Mucosa of descending colon (tissue), 3 donors: ENCODE measurements at regions not wholly inside any gene's neighbourhood (a gene's known extent, or its start where the extent isn't known, plus 50 kb on each side); places are given as distances from the start of the nearest gene placed in this dataset.
"Not testable (repeated sequence)": the region's sequence is repeated elsewhere in the genome, so short reads cannot be mapped to it uniquely, and the experiment has no call there.

Experiments used
- ATAC-seq: fragments of 200-7000 bp; cut with Tn5 transposase; one replicate; pipeline ENCODE4 v1.9.1; 2020; ENCODE audit warnings: mild to moderate bottlenecking, moderate library complexity
- DNase-seq, 3 donors: peaks; one replicate each; pipeline ENCODE4 v3.0.0-alpha.2; 2020
- H3K36me3 ChIP-seq: fragments of 200-600 bp; one replicate; pipeline ENCODE4 v1.8.0; 2021; ENCODE audit warnings: low read depth, mild to moderate bottlenecking
- H3K4me1 ChIP-seq: fragments of 200-600 bp; one replicate; pipeline ENCODE4 v1.8.0; 2021; ENCODE audit warnings: low read depth, mild to moderate bottlenecking
- H3K4me3 ChIP-seq: fragments of 200-600 bp; one replicate; pipeline ENCODE4 v1.8.0; 2021; ENCODE audit warnings: mild to moderate bottlenecking
- H3K9me3 ChIP-seq: fragments of 200-600 bp; one replicate; pipeline ENCODE4 v1.8.0; 2021; ENCODE audit warnings: mild to moderate bottlenecking
- intact Hi-C, 2 donors: fragments of 100-400 bp; cut with DNase I in 1 of 2; cut with micrococcal nuclease in 1 of 2; formaldehyde crosslinking; loops; one replicate each; pipeline versions ENCODE4 v1.11.0 to v1.11.1; 2022; cut with DNase I, micrococcal nuclease
- TF ChIP-seq, protein P1 (sequence below): fragments of 200-600 bp; IDR thresholded peaks from one replicate; pipeline ENCODE4 v1.8.0; 2022; ENCODE audit warnings: antibody characterized with exemption, mild to moderate bottlenecking
- donor health status: DM: no; HTN: no; CAD: no; lungs with moderate emphysema.
- donor health status: DM: no; HTN: no; CAD: no.
- donor health status: DM: no; HTN: yes; CAD: no.

DNA sequence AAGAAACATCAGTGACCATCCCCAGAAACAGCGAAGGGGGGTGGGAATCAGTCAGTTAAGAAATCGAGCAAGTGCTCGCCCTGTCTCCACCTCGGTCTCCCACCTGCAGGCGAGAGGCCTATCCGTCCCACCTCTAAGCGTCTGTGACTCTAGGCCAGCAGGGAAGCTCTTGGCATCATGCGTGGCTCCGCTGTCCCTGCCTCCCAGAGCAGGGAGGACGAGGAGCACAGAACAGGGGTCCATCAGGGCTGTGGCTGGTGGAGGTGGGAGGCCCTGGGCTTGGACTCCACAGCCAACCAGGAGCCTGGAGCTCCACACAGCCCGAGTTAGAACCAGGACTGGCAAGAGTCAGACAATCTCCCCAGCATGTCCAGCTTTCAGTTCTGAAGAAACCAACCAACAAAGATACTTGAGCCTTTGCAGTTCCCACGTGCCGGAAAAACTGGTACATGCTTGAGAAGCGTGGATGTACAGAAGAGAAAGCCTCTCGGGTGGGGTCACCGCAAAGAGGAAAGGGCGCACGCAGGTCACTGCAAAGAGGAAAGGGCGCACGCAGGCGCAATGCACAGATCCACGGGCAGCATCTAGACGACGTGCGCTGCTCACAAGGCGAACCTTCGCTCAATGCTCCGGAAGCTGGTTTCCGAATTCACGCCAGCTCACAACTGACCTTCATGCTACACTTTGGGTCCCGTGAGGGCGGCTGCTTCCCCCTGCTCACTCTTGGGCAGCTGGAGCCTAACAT, 104.5 kb upstream of the ALKAL2 start:
- no peak for DNase-seq
- no peak overlapping the region for H3K4me3 ChIP-seq
- H3K9me3 ChIP-seq: no peaks in the 10 kb centered on the region
- TF ChIP-seq, protein P1, sequence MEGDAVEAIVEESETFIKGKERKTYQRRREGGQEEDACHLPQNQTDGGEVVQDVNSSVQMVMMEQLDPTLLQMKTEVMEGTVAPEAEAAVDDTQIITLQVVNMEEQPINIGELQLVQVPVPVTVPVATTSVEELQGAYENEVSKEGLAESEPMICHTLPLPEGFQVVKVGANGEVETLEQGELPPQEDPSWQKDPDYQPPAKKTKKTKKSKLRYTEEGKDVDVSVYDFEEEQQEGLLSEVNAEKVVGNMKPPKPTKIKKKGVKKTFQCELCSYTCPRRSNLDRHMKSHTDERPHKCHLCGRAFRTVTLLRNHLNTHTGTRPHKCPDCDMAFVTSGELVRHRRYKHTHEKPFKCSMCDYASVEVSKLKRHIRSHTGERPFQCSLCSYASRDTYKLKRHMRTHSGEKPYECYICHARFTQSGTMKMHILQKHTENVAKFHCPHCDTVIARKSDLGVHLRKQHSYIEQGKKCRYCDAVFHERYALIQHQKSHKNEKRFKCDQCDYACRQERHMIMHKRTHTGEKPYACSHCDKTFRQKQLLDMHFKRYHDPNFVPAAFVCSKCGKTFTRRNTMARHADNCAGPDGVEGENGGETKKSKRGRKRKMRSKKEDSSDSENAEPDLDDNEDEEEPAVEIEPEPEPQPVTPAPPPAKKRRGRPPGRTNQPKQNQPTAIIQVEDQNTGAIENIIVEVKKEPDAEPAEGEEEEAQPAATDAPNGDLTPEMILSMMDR: no peak
- H3K4me1 ChIP-seq: no peaks in the 10 kb centered on the region
- no peak for ATAC-seq
- no peaks in the 10 kb centered on the region for H3K36me3 ChIP-seq
- intact Hi-C loops: no loop called here

DNA sequence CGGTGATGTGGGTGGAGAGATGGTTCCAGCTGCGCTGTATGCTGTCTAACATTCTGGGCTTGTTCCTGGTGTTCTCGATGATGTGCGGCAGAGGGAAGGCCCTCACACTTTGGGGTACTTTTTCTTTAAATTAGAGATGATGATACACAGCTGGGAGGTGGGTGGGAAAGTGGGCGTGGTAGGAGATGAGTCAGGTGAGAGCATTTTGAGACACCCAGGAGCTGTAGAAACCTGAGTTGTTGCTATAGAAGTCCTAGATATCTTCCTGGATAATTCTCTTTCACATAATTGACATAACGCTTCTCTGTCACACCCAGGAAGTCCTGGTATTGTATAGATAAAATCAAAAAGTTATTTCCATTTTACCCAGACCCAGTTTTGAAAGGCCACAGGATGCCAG, 103.8 kb upstream of the ALKAL2 start:
- Histone ChIP-seq H3K36me3 (no peaks in the 10 kb centered on the region), H3K4me3 (no peak overlapping the region), H3K4me1 (no peaks in the 10 kb centered on the region), H3K9me3 (no peaks in the 10 kb centered on the region)
- TF ChIP-seq, protein P1: no peak
- no peak for ATAC-seq
- intact Hi-C loops: no loop called here
- no peak for DNase-seq

DNA sequence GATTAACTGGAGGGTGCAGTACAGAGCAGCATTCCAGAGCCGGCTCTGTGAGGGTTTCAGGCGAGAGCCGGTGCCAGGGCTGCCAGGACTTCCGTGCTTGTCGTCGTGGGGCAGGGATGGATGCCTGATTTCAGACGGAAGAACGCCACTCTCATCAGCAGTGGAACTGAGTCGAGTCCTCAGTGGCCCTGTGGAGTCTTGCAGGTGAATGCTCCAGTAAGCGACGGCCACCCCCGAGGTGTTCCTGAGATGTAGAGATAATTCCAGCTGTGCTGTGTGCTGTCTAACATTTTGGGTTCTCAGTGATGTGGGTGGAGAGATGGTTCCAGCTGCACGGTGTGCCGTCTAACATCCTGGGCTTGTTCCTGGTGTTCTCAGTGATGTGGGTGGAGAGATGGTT, 103.1 kb upstream of the ALKAL2 start:
- intact Hi-C loops: no loop called here
- H3K36me3 ChIP-seq: no peaks in the 10 kb centered on the region

DNA sequence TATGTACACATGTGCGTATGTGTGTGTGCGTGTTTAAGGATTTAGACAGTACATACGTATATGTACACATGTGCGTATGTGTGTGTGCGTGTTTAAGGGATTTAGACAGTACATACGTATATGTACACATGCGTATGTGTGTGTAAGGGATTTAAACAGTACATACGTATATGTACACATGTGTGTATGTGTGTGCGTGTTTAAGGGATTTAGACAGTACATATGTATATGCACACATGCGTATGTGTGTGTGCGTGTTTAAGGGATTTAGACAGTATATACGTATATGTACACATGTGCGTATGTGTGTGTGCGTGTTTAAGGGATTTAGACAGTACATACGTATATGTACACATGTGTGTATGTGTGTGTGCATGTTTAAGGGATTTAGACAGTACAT, 102.1 kb upstream of the ALKAL2 start:
- H3K36me3 ChIP-seq, H3K9me3 ChIP-seq, intact Hi-C loops, DNase-seq, ATAC-seq, H3K4me3 ChIP-seq, H3K4me1 ChIP-seq: not testable (repeated sequence)

More for the DNA sequence above, 103.1 kb upstream of the ALKAL2 start:
- DNase-seq (no peak), ATAC-seq (no peak)
- H3K9me3 ChIP-seq: no peaks in the 10 kb centered on the region
- TF ChIP-seq, protein P1: no peak
- no peak overlapping the region for H3K4me3 ChIP-seq
- H3K4me1 ChIP-seq: no peaks in the 10 kb centered on the region

DNA sequence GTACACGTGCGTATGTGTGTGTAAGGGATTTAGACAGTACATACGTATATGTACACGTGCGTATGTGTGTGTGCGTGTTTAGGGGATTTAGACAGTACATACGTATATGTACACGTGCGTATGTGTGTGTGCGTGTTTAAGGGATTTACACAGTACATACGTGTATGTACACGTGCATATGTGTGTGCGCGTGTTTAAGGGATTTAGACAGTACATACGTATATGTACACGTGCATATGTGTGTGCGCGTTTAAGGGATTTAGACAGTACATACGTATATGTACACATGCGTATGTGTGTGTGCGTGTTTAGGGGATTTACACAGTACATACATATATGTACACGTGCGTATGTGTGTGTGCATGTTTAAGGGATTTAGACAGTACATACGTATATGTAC, 100.9 kb upstream of the ALKAL2 start:
- H3K4me1 ChIP-seq, H3K9me3 ChIP-seq, H3K4me3 ChIP-seq, ATAC-seq, H3K36me3 ChIP-seq, DNase-seq, intact Hi-C loops: not testable (repeated sequence)

DNA sequence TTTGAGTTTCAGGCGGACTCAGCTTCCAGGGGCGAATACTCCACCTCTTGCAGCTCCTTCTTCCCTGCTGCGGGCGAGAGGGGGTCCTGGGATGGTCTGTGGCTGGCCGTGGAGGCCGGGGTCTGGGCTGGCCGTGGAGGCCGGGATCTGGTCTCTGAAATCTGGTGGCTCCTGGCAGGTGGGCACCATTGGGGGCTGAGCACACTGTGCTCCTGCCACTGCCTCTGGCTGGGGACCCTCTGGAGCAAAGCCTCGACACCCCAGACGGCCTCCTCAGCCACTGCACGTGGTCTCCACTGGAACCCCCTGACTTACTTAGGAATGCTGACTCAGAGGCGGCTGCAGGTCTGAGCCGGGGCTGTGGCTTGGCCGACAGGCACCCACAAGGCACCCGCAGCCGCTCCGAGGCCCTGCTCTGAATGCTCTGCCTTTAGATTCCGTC, 100.1 kb upstream of the ALKAL2 start:
- no peaks in the 10 kb centered on the region for H3K9me3 ChIP-seq
- TF ChIP-seq, protein P1: no peak
- no peak overlapping the region for H3K4me3 ChIP-seq
- no peaks in the 10 kb centered on the region for H3K36me3 ChIP-seq
- DNase-seq: no peak
- no peak for ATAC-seq
- H3K4me1 ChIP-seq: no peaks in the 10 kb centered on the region
- intact Hi-C loops: no loop called here
